HG02642 (cell line): ENCODE measurements at regions not wholly inside any gene's neighbourhood (a gene's known extent, or its start where the extent isn't known, plus 50 kb on each side); places are given as distances from the start of the nearest gene placed in this dataset.

Source experiments
- ATAC-seq: cut with Tn5 transposase; IDR thresholded peaks from one replicate; pipeline ENCODE4 v1.9.1; 2021; ENCODE audit warnings: mild to moderate bottlenecking; ENCODE audit not compliant: unreplicated experiment, poor library complexity

DNA sequence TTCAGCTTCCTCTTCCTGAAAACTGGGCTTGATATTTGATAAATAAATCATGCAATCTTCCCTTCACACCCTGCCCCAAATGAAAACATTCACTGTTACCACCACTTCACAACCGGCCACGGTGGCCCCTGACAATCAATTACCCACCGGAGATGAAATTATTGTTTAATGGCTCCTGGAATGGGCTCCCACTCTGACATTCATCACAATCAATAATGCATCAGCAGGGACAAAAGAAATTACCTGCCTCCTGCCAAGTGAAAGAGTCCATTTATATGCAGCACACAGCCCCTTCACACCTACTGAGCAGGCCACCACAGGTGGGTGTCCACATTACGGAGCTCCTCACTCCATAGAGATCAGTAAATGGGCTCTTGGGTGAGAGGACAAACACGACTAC lies 193.5 kb upstream of the SNX19 start:
- no peak for ATAC-seq

DNA sequence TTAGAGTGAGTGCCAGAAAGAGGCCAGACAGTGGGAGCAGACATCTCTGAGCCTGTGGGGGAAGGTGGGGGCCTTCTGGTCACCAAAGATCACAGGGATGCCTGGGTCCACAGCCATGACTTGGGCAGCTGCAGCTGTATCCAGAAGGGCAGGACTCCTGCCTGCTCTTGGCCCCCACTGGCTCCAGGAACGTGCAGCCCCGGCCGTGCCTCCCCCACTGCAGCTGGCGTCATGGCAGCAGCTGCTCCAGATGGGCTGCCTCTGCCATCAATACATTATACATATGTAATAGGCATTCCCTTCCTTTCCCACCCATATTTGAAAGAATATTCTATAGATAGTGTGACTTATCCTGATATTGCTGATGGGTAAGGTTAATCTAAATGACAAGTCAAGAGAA lies 195.5 kb upstream of the SNX19 start:
- ATAC-seq: no peak

DNA sequence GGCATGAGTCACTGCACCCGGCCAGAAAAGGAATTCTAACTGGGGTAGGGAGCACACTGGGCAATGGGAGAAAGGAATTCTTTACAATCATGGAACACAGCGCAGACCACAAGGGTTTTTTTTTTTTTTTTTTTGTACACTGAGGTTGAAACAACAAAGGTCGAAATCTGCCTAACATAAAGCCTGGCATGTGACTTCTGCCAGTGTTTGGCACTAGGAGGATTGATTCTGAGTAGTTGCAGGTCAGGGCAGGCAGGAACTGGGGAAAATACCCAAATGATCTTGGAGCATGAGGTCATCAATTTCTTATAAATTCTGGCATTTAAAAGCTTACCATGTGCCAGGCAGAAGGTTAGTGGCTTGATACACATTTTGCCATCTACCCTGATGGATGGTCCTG lies 202.0 kb upstream of the SNX19 start:
- ATAC-seq: no peak

DNA sequence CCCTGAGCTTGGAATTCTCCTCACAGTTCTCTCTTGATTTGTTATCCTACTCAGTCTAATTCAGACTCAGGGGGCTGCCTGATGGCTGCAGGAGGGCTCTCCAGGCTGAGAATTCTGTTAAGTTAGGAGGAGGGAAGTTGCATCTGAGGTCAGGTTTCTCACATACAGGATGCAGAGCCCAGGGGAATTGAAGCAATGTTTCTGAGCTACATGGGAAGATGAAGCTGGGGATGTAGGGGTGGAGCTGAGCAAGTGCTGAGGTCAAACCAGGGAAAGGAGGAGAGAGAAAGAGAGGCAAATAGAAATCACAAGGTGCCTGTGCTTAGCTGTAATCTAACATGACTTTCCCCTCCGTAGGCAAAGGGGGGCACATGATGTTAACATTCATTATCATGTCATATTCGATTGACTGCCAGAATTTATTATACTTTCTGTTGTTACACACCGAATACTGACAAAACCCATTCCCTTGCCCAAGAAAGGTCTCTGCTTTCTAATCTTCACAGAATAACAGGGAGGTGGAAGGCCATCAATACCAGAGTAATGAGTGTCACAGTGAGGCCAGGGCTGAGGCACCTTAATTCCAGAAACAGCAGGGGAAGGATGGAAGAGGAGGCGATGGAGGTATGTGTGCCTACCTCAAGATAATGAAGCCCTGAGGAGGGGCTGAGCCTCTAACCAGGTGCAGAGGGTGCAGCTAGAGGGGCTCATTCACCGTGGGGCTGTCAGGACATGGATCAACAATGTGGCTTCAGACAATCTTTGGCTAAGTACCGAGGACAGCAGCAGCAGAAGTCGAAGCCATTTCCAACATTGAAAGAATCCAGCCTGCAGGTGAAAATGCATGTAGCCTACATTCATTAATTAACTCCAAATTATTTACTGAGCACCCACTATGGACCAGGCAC lies 205.4 kb upstream of the SNX19 start:
- ATAC-seq: no peak

DNA sequence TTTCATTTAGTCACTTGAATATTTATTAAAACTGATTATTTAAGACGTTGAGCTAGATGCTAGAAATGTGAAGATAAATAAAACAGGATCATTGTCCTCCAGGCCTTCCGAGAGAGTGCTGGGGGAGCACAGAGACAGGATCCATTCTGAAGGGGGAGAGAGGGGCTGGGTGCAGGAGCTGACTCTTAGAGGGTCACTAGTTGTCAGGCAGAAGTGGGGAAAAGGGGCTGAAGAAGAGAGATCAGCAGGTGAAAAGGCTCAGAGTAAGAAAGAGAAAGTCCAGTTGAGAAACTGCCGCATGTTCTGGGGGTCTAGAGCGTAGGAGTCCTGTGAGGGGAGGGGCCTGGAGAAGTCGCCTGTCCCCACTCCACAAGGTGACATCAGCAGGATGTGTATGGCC lies 206.2 kb upstream of the SNX19 start:
- ATAC-seq: no peak

DNA sequence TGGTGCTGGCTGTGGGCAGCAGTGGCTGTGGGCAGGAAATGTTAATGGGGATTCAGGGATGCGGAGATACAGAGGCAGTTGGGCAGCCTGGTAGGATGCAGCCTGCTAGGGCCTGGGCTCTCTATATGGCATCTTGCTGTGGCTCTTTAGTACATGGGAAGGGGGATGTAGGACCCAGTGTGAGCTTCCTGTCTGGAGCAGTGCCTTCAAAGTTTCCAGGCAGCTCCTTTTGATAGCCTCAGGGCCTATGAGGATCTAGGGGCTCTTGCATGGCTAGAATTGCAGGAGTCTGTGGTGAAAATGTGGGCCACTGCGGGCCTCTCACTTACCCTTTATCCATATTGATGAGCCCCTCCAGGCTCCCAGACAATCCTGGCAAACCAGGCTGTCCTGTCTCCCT lies 213.2 kb upstream of the SNX19 start:
- ATAC-seq: no peak

DNA sequence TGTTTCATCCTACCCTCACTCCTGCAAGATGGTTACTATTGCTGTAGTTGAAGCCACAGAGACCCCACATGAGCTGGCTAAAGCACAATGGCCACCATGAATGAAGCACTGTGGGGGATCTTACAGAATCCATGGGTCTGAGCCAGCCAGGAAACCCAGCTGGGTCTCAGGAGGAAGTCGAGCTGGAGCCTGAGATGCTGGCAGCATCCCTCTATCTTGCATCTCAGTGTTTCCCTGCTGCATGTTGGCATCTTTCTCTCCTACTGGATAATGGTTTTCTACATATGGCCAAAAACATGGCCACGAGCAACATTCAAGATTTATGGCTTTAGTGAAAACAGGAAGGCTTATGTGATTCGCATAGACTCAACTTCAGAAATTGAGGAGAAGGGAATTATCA lies 219.3 kb upstream of the SNX19 start:
- no peak for ATAC-seq

DNA sequence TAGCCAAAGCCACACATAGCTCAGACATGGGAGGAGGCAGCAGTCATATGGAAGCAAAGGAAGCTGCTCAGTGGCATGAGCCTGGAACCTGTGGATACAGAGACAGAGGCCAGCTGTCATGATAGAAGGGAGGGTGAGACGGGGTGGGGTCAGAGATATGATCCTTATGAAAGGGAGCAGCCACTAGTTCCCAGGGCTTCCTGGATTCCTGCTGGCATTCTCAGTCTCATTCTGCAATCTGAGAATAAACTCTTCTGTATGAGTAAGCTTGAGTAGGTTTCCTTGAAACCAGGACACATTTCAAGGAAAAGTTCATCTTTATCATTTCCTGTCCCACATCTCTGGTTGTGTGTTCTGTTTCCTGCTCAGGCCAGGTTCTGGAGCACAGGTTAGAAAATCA lies 220.2 kb upstream of the SNX19 start:
- no peak for ATAC-seq

DNA sequence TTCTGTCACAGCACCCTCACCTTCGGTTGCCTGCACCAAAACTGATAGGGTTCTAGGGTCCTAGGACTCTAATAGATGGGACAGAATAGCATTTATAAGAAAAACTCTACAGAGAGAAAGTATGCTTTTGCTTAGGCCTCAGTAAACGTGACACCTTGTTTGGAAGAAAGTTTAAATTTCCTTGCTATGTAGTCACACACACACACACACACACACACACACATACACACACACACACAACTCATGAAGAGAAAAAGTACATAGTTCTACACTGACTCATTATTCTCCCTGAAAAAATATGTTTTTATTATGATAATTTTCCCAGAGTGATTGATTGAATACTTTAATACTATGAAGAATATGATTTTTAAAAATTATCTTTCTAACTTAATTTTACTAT lies 220.8 kb upstream of the SNX19 start:
- no peak for ATAC-seq

DNA sequence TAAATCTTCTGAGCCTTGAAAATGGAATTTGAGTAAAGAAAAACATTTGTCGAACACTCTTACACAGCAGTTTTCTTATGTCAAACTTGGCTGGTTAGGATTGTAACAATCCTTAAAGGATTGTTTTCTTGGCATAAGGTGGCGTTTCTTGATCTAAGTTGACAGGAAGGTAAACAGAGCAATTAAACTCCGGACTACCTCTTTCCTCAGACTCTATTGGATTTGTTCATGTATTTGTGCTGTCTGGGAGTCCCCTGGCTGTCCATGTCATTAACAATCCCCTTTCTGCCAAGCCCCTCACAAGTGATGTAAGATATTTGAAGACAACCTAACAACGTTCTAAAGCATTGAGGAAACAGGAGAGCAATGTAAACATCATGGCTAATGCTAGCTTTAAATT lies 222.5 kb upstream of the SNX19 start:
- no peak for ATAC-seq

DNA sequence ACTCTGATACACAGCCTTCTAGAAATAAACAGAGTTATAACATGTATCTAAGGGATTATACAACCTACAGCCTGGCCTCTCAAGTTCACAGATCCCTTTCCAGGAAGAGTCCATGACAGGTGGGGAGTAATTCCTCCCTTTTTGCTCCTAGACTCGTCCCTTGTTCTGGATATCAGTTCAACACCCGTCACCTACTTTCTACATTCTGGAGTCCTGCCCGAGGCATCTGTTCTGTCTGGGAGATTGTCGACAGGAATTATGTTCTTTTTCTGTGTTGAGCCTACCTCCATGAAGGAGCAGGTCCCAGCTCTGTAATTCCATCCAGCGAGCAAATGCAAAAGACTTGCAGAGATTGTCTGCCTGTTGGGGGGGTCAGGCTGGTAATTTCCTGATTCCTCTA lies 224.6 kb upstream of the NTM start:
- no peak for ATAC-seq

DNA sequence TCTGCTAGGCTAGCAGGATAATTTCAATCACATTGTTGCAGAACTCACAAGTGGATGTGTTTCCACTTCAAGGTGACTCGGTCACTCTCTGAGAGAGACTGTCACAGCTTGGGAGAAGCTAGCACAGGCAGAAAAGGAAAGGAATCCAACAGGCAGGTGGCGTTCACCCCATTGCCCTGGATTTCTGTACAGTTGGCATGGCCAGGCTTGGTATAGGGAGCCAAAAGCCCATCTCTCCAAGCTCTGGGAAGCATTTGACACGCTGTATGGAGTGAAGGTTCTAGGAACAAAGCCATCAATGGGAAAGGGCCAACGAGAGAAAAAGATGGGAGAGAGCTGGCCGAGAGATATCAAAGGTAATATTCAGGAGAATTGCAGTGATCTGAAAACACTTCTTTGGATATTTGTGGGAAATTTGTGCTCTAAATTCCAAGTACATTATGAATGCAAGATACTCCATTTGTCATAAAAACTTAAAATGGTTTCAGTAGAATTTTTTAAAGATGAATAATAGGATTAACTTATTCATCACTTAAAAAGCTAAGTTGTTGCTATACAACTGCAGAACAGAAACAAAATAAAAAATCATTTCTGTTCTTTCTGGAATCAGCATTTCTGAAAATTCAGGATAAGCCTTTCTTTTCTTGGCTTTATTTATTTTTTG lies 223.5 kb upstream of the NTM start:
- ATAC-seq: no peak

DNA sequence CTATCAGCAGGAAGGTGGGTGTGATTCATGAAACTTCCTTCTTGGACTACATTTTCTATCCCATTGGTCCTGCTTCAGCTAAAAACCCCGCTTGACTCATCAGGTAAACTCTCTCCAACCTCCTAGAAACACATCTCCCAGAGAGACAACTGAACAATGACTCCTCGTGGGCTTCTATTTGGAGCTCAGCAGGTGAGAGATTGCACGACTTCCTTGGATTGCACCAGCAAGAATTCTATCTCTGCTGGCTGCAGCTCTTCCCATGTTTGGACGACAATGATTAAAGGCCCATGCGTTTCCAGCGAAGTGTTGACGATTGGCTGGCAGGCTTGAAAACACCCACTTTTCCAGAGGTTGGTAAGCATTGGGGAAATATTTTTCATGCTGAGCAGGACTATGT lies 216.1 kb upstream of the NTM start:
- no peak for ATAC-seq

DNA sequence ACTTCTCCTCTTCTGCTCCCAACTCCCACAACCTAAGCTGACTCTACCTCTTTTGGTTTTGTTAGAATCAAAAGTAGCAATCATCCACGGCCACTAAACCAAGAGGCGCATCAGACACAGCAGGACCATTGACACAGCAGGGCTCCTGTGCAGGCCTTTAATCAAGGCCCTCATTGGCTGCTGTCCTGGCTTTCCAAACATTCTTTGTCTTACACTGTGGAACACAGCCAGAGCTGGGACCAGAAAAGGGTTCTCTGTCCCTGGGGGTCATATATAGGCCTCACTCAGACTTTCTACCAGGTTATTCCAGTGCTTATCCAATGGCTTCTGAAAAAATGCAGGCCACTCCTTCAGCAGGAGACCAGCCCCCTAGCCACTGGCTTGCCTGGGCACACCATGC lies 212.7 kb upstream of the NTM start:
- no peak for ATAC-seq

DNA sequence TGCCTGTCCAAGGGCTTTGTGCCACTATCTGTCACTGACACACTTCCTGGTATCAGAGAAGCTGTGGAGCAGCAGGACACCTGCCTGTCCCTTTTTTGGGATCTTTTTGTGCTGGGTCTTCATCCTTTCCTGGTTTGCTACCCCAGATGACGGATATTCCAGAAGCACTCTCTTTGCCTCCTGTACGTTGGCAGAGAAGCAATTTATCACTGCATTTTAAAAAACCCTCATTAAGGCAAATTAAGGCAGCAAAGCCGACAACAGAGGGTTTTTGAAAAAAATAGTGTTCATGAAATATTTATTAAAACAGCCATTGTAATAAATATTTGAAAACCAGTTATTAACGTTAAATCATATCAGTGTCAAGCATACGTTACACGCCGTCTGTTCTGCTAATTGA lies 209.6 kb upstream of the NTM start:
- no peak for ATAC-seq

DNA sequence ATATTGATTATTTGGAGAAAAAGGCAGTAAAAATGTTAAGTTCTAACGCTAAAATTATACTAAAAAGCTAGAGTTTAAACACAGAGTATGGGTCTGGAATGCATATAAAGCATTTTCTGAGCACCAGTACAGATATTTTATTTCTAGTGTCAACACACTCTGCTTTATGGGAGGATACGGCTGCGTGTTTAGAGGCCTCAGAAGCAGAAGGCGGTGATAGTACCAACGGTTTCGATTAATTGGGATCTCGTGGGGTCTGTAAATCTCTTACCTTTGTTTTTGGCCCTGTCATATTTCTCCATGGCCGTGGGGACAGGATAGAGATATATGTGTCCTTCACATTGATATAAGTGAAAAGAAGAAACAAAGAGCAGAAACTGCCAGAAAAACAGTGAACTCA lies 206.8 kb upstream of the NTM start:
- no peak for ATAC-seq

DNA sequence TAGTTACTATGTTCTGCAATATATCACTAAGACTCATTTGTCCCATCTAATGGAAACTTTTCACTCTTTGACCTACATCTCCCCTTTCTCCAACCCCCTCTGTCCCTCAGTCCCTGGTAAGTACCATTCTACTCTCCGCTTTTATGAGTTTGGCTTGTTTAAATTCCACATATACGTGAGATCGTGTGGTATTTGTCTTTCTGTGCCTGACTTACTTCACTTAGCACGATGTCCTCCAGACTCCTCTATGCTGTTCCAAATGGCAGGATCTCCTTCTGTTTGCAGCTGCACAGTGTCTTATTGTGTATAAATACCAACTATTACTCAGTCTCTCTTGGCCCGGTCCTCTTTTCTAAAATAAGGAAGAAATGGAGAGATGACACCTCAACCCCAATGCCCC lies 205.4 kb upstream of the NTM start:
- ATAC-seq: no peak

DNA sequence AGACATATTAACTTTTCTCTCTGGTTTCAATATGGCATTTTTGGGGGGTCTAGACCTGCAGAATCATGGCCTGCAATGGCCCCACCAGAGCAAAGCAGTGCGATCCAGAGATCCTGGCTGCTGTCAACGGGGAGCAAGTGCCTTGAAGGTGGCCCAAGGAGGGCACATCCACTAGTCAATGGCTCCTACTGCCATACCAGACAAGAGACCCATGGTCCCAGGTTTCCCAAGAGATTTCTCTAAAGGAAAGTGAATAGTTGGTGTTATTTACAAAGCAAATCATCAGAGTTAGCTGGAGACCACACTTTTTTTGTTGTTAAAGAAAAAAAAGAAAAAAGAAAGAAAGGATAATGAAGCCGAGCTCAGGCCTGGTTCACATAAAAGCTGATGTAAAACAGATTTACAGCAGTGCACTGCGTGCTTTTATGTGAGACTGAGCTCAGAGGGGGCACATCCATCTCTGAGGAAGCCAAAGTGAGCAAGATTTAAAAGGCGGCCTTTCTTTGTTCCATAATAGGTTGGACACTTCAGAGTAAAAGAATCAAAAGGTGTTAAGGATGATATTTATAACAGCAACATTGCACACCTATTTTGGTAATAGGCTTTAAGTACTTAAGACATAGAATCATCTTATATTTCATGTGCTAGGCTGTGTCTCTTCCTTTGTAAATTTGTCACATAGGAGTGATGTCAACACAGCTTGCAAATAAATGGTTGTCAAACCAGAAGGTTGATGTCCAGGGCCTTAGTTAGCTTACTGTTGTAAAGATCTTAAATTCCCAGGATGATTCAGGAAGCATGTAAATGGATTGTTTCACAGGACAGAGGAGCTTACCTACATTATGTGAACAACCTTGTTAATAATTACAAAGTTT lies 201.3 kb upstream of the NTM start:
- ATAC-seq: no peak

DNA sequence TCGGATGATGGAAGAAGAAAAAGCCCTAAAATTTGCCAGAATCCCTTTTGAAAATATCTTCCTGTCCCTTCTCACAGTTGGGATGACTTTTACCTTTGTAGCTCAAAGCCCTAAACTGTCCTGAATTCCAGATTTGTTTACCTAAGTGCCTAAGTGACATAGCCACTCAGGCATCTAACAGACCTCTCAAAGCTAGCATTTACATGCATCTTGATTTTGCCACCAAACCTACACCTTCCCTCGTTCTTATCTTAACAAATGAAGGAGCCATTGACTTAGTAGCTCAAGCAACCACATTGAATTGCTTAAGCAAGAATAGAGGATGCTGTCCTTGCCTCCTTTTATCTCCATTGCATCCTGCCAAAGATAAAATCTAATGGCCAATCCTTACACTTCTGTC lies 198.4 kb upstream of the NTM start:
- no peak for ATAC-seq

DNA sequence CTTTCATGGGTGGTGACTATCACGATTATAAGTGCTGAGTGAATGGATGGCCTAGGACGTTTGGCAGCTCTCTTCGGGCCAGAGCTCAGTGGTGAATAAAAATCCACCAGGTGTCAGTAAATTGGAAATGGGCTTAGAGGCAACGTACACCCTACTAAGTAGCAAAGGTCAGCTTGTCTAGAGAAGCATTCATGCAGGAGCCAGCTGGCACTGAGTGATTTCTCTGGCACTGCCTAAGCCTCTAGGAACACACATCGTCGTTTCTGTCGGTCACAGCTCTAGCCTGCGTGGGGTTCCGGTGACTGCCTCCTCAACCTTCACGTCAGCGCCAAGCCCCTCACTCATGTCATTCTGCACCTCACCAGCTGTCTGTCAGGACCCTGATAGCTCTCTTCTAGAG lies 192.4 kb upstream of the NTM start:
- ATAC-seq: no peak

DNA sequence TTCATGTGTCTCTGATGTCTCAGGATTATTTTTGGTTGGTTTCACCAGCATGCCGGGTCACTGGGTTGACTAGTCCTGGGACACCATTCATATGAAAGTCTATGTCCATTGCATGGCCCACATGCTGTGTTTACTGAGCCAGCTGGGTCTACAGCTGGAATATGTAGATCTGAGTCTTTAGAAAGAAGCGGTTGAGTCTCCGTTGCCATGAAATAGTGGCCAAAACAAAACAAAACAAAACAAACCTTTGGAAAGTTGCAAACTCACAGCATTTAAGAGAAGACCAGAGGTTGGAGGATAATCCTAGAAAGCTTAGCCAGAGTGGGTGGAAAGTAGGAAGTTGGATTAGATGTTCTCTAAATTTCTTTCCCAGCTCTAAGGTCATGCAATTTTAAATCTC lies 191.8 kb upstream of the NTM start:
- no peak for ATAC-seq
